PC-9 (cell line): ENCODE measurements at regions not wholly inside any gene's neighbourhood (a gene's known extent, or its start where the extent isn't known, plus 50 kb on each side); places are given as distances from the start of the nearest gene placed in this dataset.

Experiments
- BruUV-seq: library from RNA; stranded (reverse); fragments of 400-500 nt; replicated peaks from 2 replicates; lab custom pipeline; 2021; lab: Mats Ljungman, UMichigan
- CTCF ChIA-PET: fragments of 300-600 bp; sonication (Branson Sonifier 250); formaldehyde crosslinking; loops from one replicate; lab custom pipeline; 2022; ENCODE audit warnings: antibody characterized with exemption; lab: Charles Lee
- POLR2A ChIA-PET: fragments of 300-600 bp; sonication (Branson Sonifier 250); formaldehyde crosslinking; loops from one replicate; lab custom pipeline; 2022; ENCODE audit warnings: antibody characterized with exemption; ENCODE audit not compliant: unreplicated experiment; lab: Charles Lee
- DNase-seq, 2 experiments: peaks; one replicate each; pipeline versions ENCODE4 v3.0.0 to v3.0.0-alpha.2; 2015 to 2022; ENCODE audit warnings: mixed read lengths in 1 of 2
- H2AFZ ChIP-seq: fragments of 200-600 bp; sonication (generic); 2 replicates; pipeline ENCODE4 v1.8.1; 2017; ENCODE audit warnings: antibody characterized with exemption
- H3F3A ChIP-seq: fragments of 200-600 bp; sonication (generic); 2 replicates; pipeline ENCODE4 v1.8.1; 2017; ENCODE audit warnings: antibody characterized with exemption, mild to moderate bottlenecking, low read depth; ENCODE audit not compliant: insufficient read depth
- H3K27ac ChIP-seq: fragments of 200-600 bp; sonication (generic); 2 replicates; pipeline ENCODE4 v1.6.1; 2016; ENCODE audit warnings: mixed run types
- H3K27me3 ChIP-seq: fragments of 200-600 bp; sonication (generic); 2 replicates; pipeline ENCODE4 v1.6.1; 2016; ENCODE audit warnings: low read depth, mixed run types; ENCODE audit not compliant: insufficient read depth
- H3K36me3 ChIP-seq: fragments of 200-600 bp; sonication (generic); 2 replicates; pipeline ENCODE4 v1.6.1; 2016; ENCODE audit warnings: low read depth, mixed run types
- H3K4me1 ChIP-seq: fragments of 200-600 bp; sonication (generic); replicated peaks from 2 replicates; pipeline ENCODE4 v1.6.1; 2016; ENCODE audit warnings: mixed run types; ENCODE audit not compliant: insufficient read depth
- H3K4me2 ChIP-seq: fragments of 200-600 bp; sonication (generic); 2 replicates; pipeline ENCODE4 v1.6.1; 2017; ENCODE audit warnings: mixed run types
- H3K4me3 ChIP-seq: fragments of 200-600 bp; sonication (generic); 2 replicates; pipeline ENCODE4 v1.6.1; 2016; ENCODE audit warnings: mixed run types
- H3K79me2 ChIP-seq: fragments of 200-600 bp; sonication (generic); 2 replicates; pipeline ENCODE4 v1.6.1; 2017; ENCODE audit warnings: low read depth, mixed run types
- H3K9me2 ChIP-seq: fragments of 200-600 bp; sonication (generic); 2 replicates; pipeline ENCODE4 v1.8.1; 2017; ENCODE audit warnings: mild to moderate bottlenecking; ENCODE audit not compliant: insufficient read depth
- H3K9me3 ChIP-seq: fragments of 200-600 bp; sonication (generic); 2 replicates; pipeline ENCODE4 v1.8.1; 2016; ENCODE audit warnings: low read depth; ENCODE audit not compliant: insufficient read depth
- H4K20me1 ChIP-seq: fragments of 200-600 bp; sonication (generic); 2 replicates; pipeline ENCODE4 v1.8.1; 2017; ENCODE audit not compliant: insufficient read depth
- EZH2 ChIP-seq: fragments of 200-600 bp; sonication (generic); IDR thresholded peaks from 2 replicates; pipeline ENCODE4 v1.8.0; 2017; ENCODE audit warnings: antibody characterized with exemption, low read depth
- intact Hi-C: fragments of 100-400 bp; cut with micrococcal nuclease; formaldehyde crosslinking; loops from one replicate; pipeline ENCODE4 v1.10.0; 2022; ENCODE audit not compliant: unreplicated experiment
- TF ChIP-seq, protein P1 (sequence below): fragments of 200-600 bp; sonication (generic); conservative IDR thresholded peaks from 2 replicates; pipeline ENCODE4 v1.6.1; 2017; ENCODE audit warnings: mixed run types, antibody characterized with exemption, mild to moderate bottlenecking, moderate library complexity

GRCh38 chr20:22929661-22930060 is 105.5 kb upstream of the SSTR4 start:
- ChIA-PET CTCF (no interaction called here), POLR2A (no interaction called here)
- Histone ChIP-seq H3K9me3 (no peaks in the 10 kb centered on the region), H3K4me3 (no peak overlapping the region), H3F3A (no peaks in the 10 kb centered on the region), H3K27me3 (peaks cover 57% of the 10 kb centered on the region), H4K20me1 (no peaks in the 10 kb centered on the region), H3K4me2 (no peak overlapping the region), H3K4me1 (no peaks in the 10 kb centered on the region), H3K9me2 (no peaks in the 10 kb centered on the region), H3K79me2 (no peaks in the 10 kb centered on the region), H2AFZ (no peak overlapping the region), H3K36me3 (no peaks in the 10 kb centered on the region), H3K27ac (no peak overlapping the region)
- no peak for TF ChIP-seq EZH2
- TF ChIP-seq, protein P1, sequence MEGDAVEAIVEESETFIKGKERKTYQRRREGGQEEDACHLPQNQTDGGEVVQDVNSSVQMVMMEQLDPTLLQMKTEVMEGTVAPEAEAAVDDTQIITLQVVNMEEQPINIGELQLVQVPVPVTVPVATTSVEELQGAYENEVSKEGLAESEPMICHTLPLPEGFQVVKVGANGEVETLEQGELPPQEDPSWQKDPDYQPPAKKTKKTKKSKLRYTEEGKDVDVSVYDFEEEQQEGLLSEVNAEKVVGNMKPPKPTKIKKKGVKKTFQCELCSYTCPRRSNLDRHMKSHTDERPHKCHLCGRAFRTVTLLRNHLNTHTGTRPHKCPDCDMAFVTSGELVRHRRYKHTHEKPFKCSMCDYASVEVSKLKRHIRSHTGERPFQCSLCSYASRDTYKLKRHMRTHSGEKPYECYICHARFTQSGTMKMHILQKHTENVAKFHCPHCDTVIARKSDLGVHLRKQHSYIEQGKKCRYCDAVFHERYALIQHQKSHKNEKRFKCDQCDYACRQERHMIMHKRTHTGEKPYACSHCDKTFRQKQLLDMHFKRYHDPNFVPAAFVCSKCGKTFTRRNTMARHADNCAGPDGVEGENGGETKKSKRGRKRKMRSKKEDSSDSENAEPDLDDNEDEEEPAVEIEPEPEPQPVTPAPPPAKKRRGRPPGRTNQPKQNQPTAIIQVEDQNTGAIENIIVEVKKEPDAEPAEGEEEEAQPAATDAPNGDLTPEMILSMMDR = no peak
- no TSS peak for BruUV-seq
- DNase-seq = no peak
- intact Hi-C loops = no loop called here

DNA sequence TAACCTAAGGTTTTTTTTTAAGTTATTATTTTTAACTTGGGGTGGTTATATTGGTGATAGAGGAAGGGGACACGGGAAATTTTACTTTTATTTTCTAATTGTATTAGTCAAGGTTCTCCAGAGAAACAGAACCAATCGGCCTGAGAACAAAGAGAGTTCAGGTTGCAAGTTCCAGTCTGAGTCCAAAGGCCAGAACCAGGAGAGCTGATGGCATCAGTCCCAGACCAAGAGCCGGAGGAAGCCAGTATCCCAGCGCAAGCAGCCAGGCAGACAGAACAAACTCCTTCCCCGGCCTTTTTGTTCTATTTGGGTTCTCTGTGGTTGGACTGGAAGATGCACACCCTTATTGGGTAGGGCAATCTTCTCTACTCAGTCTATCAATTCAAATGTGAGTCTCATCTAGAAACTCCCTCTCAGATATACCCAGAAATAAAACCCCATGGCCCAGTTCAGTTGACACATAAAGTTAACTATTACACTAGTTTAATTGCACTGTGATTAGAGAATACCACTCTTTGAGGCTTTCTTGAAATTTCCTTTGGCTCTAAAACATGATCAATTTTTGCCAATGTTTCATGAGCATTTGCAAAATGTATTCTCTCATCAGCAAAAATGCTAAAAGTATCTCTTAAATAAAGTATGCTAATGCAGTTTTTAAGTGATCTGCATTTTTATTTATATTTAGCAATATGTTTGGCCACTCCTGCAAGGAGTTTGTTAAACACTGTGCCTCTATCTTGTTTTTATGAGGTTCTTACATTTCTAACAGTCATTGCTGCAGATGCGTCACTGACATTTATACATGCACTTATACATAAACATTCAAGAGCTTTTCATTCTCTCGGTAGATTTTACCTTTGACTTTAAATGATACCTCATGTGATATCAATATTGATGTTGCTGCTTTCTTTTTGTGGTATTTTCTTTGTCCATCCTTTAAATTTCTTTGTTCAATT is 103.2 kb upstream of the SSTR4 start:
- Histone ChIP-seq H3K9me2 (no peaks in the 10 kb centered on the region), H3K27ac (no peak overlapping the region), H3K4me1 (no peaks in the 10 kb centered on the region), H3K4me3 (no peak overlapping the region), H2AFZ (no peak overlapping the region), H4K20me1 (no peaks in the 10 kb centered on the region), H3K4me2 (no peak overlapping the region), H3K27me3 (peaks cover 37% of the 10 kb centered on the region), H3K9me3 (no peaks in the 10 kb centered on the region), H3F3A (no peaks in the 10 kb centered on the region), H3K79me2 (no peaks in the 10 kb centered on the region), H3K36me3 (no peaks in the 10 kb centered on the region)
- CTCF ChIA-PET = interaction anchor here (0.7 kb wide), 1 partner anchor 10 kb away, joined by 3 read pairs; no protein-coding TSS in a partner anchor
- DNase-seq = no peak
- BruUV-seq = no TSS peak
- TF ChIP-seq, protein P1 = no peak
- TF ChIP-seq EZH2 = no peak
- POLR2A ChIA-PET = no interaction called here
- intact Hi-C loops = no loop called here

- no peak overlapping the region for H2AFZ ChIP-seq
- peaks cover 30% of the 10 kb centered on the region for H3K27me3 ChIP-seq
- H4K20me1 ChIP-seq = no peaks in the 10 kb centered on the region
- H3K4me2 ChIP-seq = no peak overlapping the region
- H3K9me3 ChIP-seq = no peaks in the 10 kb centered on the region
- no peaks in the 10 kb centered on the region for H3K9me2 ChIP-seq
- no peak overlapping the region for H3K27ac ChIP-seq
- no peak for DNase-seq
- no peaks in the 10 kb centered on the region for H3K79me2 ChIP-seq
- no peaks in the 10 kb centered on the region for H3K4me1 ChIP-seq
- H3K4me3 ChIP-seq = no peak overlapping the region
- H3F3A ChIP-seq = no peaks in the 10 kb centered on the region
- H3K36me3 ChIP-seq = no peaks in the 10 kb centered on the region
- CTCF ChIA-PET = no interaction called here
- BruUV-seq = no TSS peak
- POLR2A ChIA-PET = no interaction called here
- no peak for TF ChIP-seq EZH2
- TF ChIP-seq, protein P1 = no peak
- intact Hi-C loops = no loop called here
Observed at GRCh38 chr20:22939181-22939580, 95.9 kb upstream of the SSTR4 start.
